H9 (cell line): ENCODE measurements at regions not wholly inside any gene's neighbourhood (a gene's known extent, or its start where the extent isn't known, plus 50 kb on each side); places are given as distances from the start of the nearest gene placed in this dataset.

Experiments
- DNase-seq: peaks from one replicate; pipeline ENCODE4 v3.0.0-alpha.2; 2017
- H2AFZ ChIP-seq: one replicate; pipeline ENCODE4 v1.6.1; 2013; ENCODE audit warnings: mild to moderate bottlenecking, low read length, control low read depth, moderate library complexity
- H2AK5ac ChIP-seq: 2 replicates; pipeline ENCODE4 v1.6.1; 2013; ENCODE audit warnings: low read length, control low read depth, mixed read lengths; ENCODE audit not compliant: insufficient read length
- H2BK120ac ChIP-seq: one replicate; pipeline ENCODE4 v1.6.1; 2013; ENCODE audit warnings: low read depth, mild to moderate bottlenecking, low read length, control low read depth, inconsistent platforms; ENCODE audit not compliant: poor library complexity, severe bottlenecking
- H2BK12ac ChIP-seq: 2 replicates; pipeline ENCODE4 v1.6.1; 2013; ENCODE audit warnings: low read length, control low read depth, mixed read lengths, low read depth; ENCODE audit not compliant: insufficient read length
- H2BK15ac ChIP-seq: 2 replicates; pipeline ENCODE4 v1.6.1; 2013; ENCODE audit warnings: low read depth, low read length, control low read depth
- H2BK20ac ChIP-seq: one replicate; pipeline ENCODE4 v1.6.1; 2013; ENCODE audit warnings: low read depth, mild to moderate bottlenecking, low read length, control low read depth, inconsistent platforms; ENCODE audit not compliant: poor library complexity, severe bottlenecking
- H2BK5ac ChIP-seq: 2 replicates; pipeline ENCODE4 v1.6.1; 2013; ENCODE audit warnings: low read length, control low read depth, mixed read lengths; ENCODE audit not compliant: insufficient read length
- H3K14ac ChIP-seq: 2 replicates; pipeline ENCODE4 v1.6.1; 2013; ENCODE audit warnings: low read length, control low read depth; ENCODE audit not compliant: insufficient read depth
- H3K18ac ChIP-seq: 2 replicates; pipeline ENCODE4 v1.6.1; 2013; ENCODE audit warnings: low read depth, mild to moderate bottlenecking, mixed read lengths, low read length, control low read depth; ENCODE audit not compliant: insufficient read length
- H3K23ac ChIP-seq: 2 replicates; pipeline ENCODE4 v1.6.1; 2013; ENCODE audit warnings: low read length, control low read depth, mixed read lengths, low read depth; ENCODE audit not compliant: insufficient read length
- H3K23me2 ChIP-seq: 2 replicates; pipeline ENCODE4 v1.6.1; 2013; ENCODE audit warnings: low read depth, mild to moderate bottlenecking, mixed read lengths, low read length, control low read depth; ENCODE audit not compliant: insufficient read length, poor library complexity, severe bottlenecking
- H3K27ac ChIP-seq: 2 replicates; pipeline ENCODE4 v1.5.1; 2013; ENCODE audit warnings: low read length, control low read depth, mixed read lengths, low read depth; ENCODE audit not compliant: insufficient read length
- H3K27me3 ChIP-seq: 2 replicates; pipeline ENCODE4 v1.6.1; 2013; ENCODE audit warnings: low read length, control low read depth, inconsistent platforms; ENCODE audit not compliant: insufficient read depth
- H3K4ac ChIP-seq: 2 replicates; pipeline ENCODE4 v1.6.1; 2013; ENCODE audit warnings: low read depth, mild to moderate bottlenecking, control low read depth, inconsistent platforms, low read length, moderate library complexity
- H3K4me1 ChIP-seq: 2 replicates; pipeline ENCODE4 v1.6.1; 2013; ENCODE audit warnings: low read length, control low read depth, inconsistent platforms; ENCODE audit not compliant: insufficient read depth
- H3K4me2 ChIP-seq: 2 replicates; pipeline ENCODE4 v1.6.1; 2013; ENCODE audit warnings: low read length, control low read depth, mixed read lengths; ENCODE audit not compliant: insufficient read length, insufficient read depth
- H3K56ac ChIP-seq: 2 replicates; pipeline ENCODE4 v1.6.1; 2013; ENCODE audit warnings: low read depth, mild to moderate bottlenecking, mixed read lengths, low read length, control low read depth; ENCODE audit not compliant: insufficient read length
- H3K79me1 ChIP-seq: 2 replicates; pipeline ENCODE4 v1.6.1; 2013; ENCODE audit warnings: low read depth, mild to moderate bottlenecking, moderate library complexity, low read length, control low read depth, inconsistent platforms; ENCODE audit not compliant: insufficient read depth, poor library complexity, severe bottlenecking
- H3K79me2 ChIP-seq: 2 replicates; pipeline ENCODE4 v1.6.1; 2013; ENCODE audit warnings: low read length, control low read depth, inconsistent platforms; ENCODE audit not compliant: insufficient read depth
- H3K9ac ChIP-seq: 2 replicates; pipeline ENCODE4 v1.6.1; 2013; ENCODE audit warnings: low read length, control low read depth, mixed read lengths; ENCODE audit not compliant: insufficient read length; ENCODE audit errors: extremely low read depth
- H3K9me3 ChIP-seq: one replicate; pipeline ENCODE4 v1.6.1; 2013; ENCODE audit warnings: low read depth, low read length, inconsistent platforms; ENCODE audit not compliant: control insufficient read depth
- H3T11ph ChIP-seq: one replicate; pipeline ENCODE4 v1.6.1; 2013; ENCODE audit warnings: mild to moderate bottlenecking, low read length, control low read depth, inconsistent platforms
- H4K20me1 ChIP-seq: one replicate; pipeline ENCODE4 v1.6.1; 2013; ENCODE audit not compliant: control insufficient read depth, insufficient read length, insufficient read depth
- H4K5ac ChIP-seq: 2 replicates; pipeline ENCODE4 v1.6.1; 2013; ENCODE audit warnings: low read depth, mild to moderate bottlenecking, mixed read lengths, low read length, control low read depth; ENCODE audit not compliant: insufficient read length
- H4K8ac ChIP-seq: replicated peaks from 2 replicates; pipeline ENCODE4 v1.6.1; 2013; ENCODE audit warnings: low read length, control low read depth, mixed read lengths, low read depth; ENCODE audit not compliant: insufficient read length
- H4K91ac ChIP-seq: 2 replicates; pipeline ENCODE4 v1.6.1; 2013; ENCODE audit warnings: low read depth, mild to moderate bottlenecking, moderate library complexity, mixed read lengths, low read length, control low read depth; ENCODE audit not compliant: insufficient read length
- H3K27ac Mint-ChIP-seq, 3 experiments: 2 replicates in 2 of 3; 3 replicates in 1 of 3; pipeline ENCODE4 v1.8.0; 2020 to 2021; ENCODE audit warnings: mixed read lengths in 3 of 3, mild to moderate bottlenecking in 1 of 3, moderate library complexity in 1 of 3
- H3K27me3 Mint-ChIP-seq: 2 replicates; pipeline ENCODE4 v1.8.0; 2021; ENCODE audit warnings: low read depth, mild to moderate bottlenecking, moderate library complexity, mixed read lengths
- H3K36me3 Mint-ChIP-seq, 3 experiments: 2 replicates in 2 of 3; 3 replicates in 1 of 3; pipeline ENCODE4 v1.8.0; 2020 to 2021; ENCODE audit warnings: low read depth in 3 of 3, mixed read lengths in 3 of 3; ENCODE audit not compliant: insufficient read depth in 1 of 3
- H3K4me1 Mint-ChIP-seq, 2 experiments: 2 replicates each; pipeline ENCODE4 v1.8.0; 2020; ENCODE audit warnings: mixed read lengths in 2 of 2
- H3K4me3 Mint-ChIP-seq, 2 experiments: 2 replicates in 1 of 2; 3 replicates in 1 of 2; pipeline ENCODE4 v1.8.0; 2020 to 2021; ENCODE audit warnings: mild to moderate bottlenecking in 2 of 2, mixed read lengths in 2 of 2, moderate library complexity in 1 of 2
- H3K9me3 Mint-ChIP-seq, 2 experiments: 2 replicates in 1 of 2; 3 replicates in 1 of 2; pipeline ENCODE4 v1.8.0; 2020; ENCODE audit warnings: mild to moderate bottlenecking in 2 of 2, mixed read lengths in 2 of 2, moderate library complexity in 1 of 2
- CTCF ChIP-seq: fragments of 200-600 bp; sonication (generic); conservative IDR thresholded peaks from 3 replicates; pipeline ENCODE4 v1.8.0; 2021; ENCODE audit warnings: antibody characterized with exemption, mild to moderate bottlenecking

- H3K4ac ChIP-seq = no peak overlapping the region
- H3K27ac ChIP-seq = no peak overlapping the region
- no peak overlapping the region for H4K8ac ChIP-seq
- no peak overlapping the region for H3K27ac Mint-ChIP-seq
- no peaks in the 10 kb centered on the region for H3K9me3 ChIP-seq
- no peak overlapping the region for H2AK5ac ChIP-seq
- H3K23ac ChIP-seq = no peak overlapping the region
- no peak overlapping the region for H4K5ac ChIP-seq
- no peak overlapping the region for H2BK5ac ChIP-seq
- H3K27me3 Mint-ChIP-seq = no peaks in the 10 kb centered on the region
- H4K20me1 ChIP-seq = no peaks in the 10 kb centered on the region
- H3K56ac ChIP-seq = no peak overlapping the region
- TF ChIP-seq CTCF = no peak
- H3K4me3 Mint-ChIP-seq = no peak overlapping the region
- H3K23me2 ChIP-seq = no peaks in the 10 kb centered on the region
- H3K27me3 ChIP-seq = no peaks in the 10 kb centered on the region
- no peaks in the 10 kb centered on the region for H3K79me1 ChIP-seq
- no peak overlapping the region for H2BK20ac ChIP-seq
- no peak overlapping the region for H2BK15ac ChIP-seq
- no peak overlapping the region for H2AFZ ChIP-seq
- H3K14ac ChIP-seq = no peak overlapping the region
- no peak overlapping the region for H2BK12ac ChIP-seq
- H3K4me2 ChIP-seq = no peak overlapping the region
- no peaks in the 10 kb centered on the region for H3K36me3 Mint-ChIP-seq
- H3K9ac ChIP-seq = no peak overlapping the region
- H4K91ac ChIP-seq = no peak overlapping the region
- H3K79me2 ChIP-seq = no peaks in the 10 kb centered on the region
- H2BK120ac ChIP-seq = no peak overlapping the region
- no peak overlapping the region for H3T11ph ChIP-seq
- DNase-seq = no peak
- no peaks in the 10 kb centered on the region for H3K9me3 Mint-ChIP-seq
- no peak overlapping the region for H3K18ac ChIP-seq
- H3K4me1 Mint-ChIP-seq = peaks cover 6 to 10% of the 10 kb centered on the region in 2 experiments
- no peaks in the 10 kb centered on the region for H3K4me1 ChIP-seq
These were observed 87.9 kb upstream of the GRIA1 start for GRCh38 chr5:153402550-153402949.
